Adrenal gland (tissue), 9 donors: ENCODE measurements at regions not wholly inside any gene's neighbourhood (a gene's known extent, or its start where the extent isn't known, plus 50 kb on each side); places are given as distances from the start of the nearest gene placed in this dataset.

Experiments
- DNase-seq, 7 donors: peaks; one replicate each; pipeline ENCODE4 v3.0.0-alpha.2; 2019 to 2020
- H3K27ac ChIP-seq, 5 donors: fragments of 200-600 bp; sonication (generic) in 4 of 5; 1 replicate in 3 of 5; 2 replicates in 2 of 5; pipeline versions ENCODE4 v1.5.1 to v1.8.0; 2016 to 2020; ENCODE audit warnings: mild to moderate bottlenecking in 1 of 5
- H3K27me3 ChIP-seq: fragments of 200-600 bp; 2 replicates; pipeline ENCODE4 v1.8.0; 2021
- H3K36me3 ChIP-seq, 2 donors: fragments of 200-600 bp; replicated peaks in 1 of 2; 1 replicate in 1 of 2; 2 replicates in 1 of 2; pipeline versions ENCODE4 v1.5.1 to v1.8.0; 2018 to 2022
- H3K4me1 ChIP-seq, 2 donors: fragments of 200-600 bp; replicated peaks in 1 of 2; 1 replicate in 1 of 2; 2 replicates in 1 of 2; pipeline versions ENCODE4 v1.5.1 to v1.8.0; 2018 to 2021
- H3K4me3 ChIP-seq, 4 donors: fragments of 200-600 bp; sonication (generic) in 3 of 4; one replicate each; pipeline ENCODE4 v1.5.1; 2016 to 2018
- H3K9me3 ChIP-seq, 3 donors: fragments of 200-600 bp; sonication (generic) in 1 of 3; replicated peaks in 1 of 3; 1 replicate in 2 of 3; 2 replicates in 1 of 3; pipeline versions ENCODE4 v1.5.1 to v1.8.0; 2016 to 2021
- CTCF ChIP-seq, 6 experiments: fragments of 450-650 bp in 4 of 6; fragments of 200-600 bp in 2 of 6; sonication (generic) in 1 of 6; IDR thresholded peaks; 1 replicate in 5 of 6; 2 replicates in 1 of 6; pipeline versions ENCODE4 v1.5.1 to v1.8.0; 2016 to 2021; ENCODE audit warnings: antibody characterized with exemption in 6 of 6, mild to moderate bottlenecking in 2 of 6, moderate library complexity in 1 of 6
- POLR2A ChIP-seq, 2 donors: fragments of 450-650 bp; IDR thresholded peaks; one replicate each; pipeline ENCODE4 v1.6.1; 2017; ENCODE audit warnings: antibody characterized with exemption in 2 of 2, mild to moderate bottlenecking in 2 of 2, moderate library complexity in 1 of 2
- WGBS, 4 donors: extraction: QIAGEN DNeasy Blood & Tissue Kit in 2 of 4; methylation state at CpG; one replicate each; pipeline versions ENCODE4 v1.1.5 to v1.1.7; 2013 to 2017; 5-methylcytosine and 5-hydroxymethylcytosine counted together
- intact Hi-C, 2 donors: fragments of 100-400 bp; cut with DNase I; formaldehyde crosslinking; loops; one replicate each; pipeline versions ENCODE4 v1.14.1 to v1.15.0; 2022 to 2023
- donor health status: healthy with polysubstance abuse.
- donor health status: Bipolar disorder and iron deficiency.
- donor health status: DM: yes; HTN: yes; CAD: no.
- donor health status: DM: no; HTN: no; CAD: no.
- donor health status: DM: no; HTN: no; CAD: no.

GRCh38 chr2:34030273-34030672, 431.2 kb upstream of the FAM98A start:
- H3K27ac ChIP-seq = no peak overlapping the region
- 72 to 90% (median 87%) methylated on average over 1 of the region's 1 CpG for WGBS, 4 donors
- H3K27me3 ChIP-seq = no peaks in the 10 kb centered on the region
- no peaks in the 10 kb centered on the region for H3K36me3 ChIP-seq
- no peaks in the 10 kb centered on the region for H3K9me3 ChIP-seq
- no peak for TF ChIP-seq CTCF (IDR thresholded peaks at IDR 0.05)
- H3K4me3 ChIP-seq = no peak overlapping the region
- H3K4me1 ChIP-seq = no peaks in the 10 kb centered on the region
- intact Hi-C loops = no loop called here
- no peak for DNase-seq

GRCh38 chr2:34029073-34029472, 430.0 kb upstream of the FAM98A start:
- no peak overlapping the region for H3K27ac ChIP-seq
- 59 to 96% (median 91%) methylated on average over 3 of the region's 3 CpGs for WGBS, 4 donors
- H3K36me3 ChIP-seq = no peaks in the 10 kb centered on the region
- no peaks in the 10 kb centered on the region for H3K4me1 ChIP-seq
- H3K27me3 ChIP-seq = no peaks in the 10 kb centered on the region
- H3K4me3 ChIP-seq = no peak overlapping the region
- TF ChIP-seq POLR2A (IDR thresholded peaks at IDR 0.05) = no peak
- no peak for TF ChIP-seq CTCF (IDR thresholded peaks at IDR 0.05)
- DNase-seq = no peak
- intact Hi-C loops = no loop called here
- no peaks in the 10 kb centered on the region for H3K9me3 ChIP-seq

- Histone ChIP-seq H3K27me3 (no peaks in the 10 kb centered on the region), H3K27ac (no peak overlapping the region), H3K9me3 (no peaks in the 10 kb centered on the region), H3K4me1 (no peaks in the 10 kb centered on the region), H3K36me3 (no peaks in the 10 kb centered on the region), H3K4me3 (no peak overlapping the region)
- WGBS, 4 donors = 73 to 93% (median 80%) methylated on average over 1 of the region's 1 CpG
- no peak for DNase-seq
- TF ChIP-seq CTCF (IDR thresholded peaks at IDR 0.05) (no peak), POLR2A (IDR thresholded peaks at IDR 0.05) (no peak)
- intact Hi-C loops = no loop called here
Measured at GRCh38 chr2:34025196-34025595, 426.1 kb upstream of the FAM98A start.

- no peaks in the 10 kb centered on the region for H3K27me3 ChIP-seq
- no peak overlapping the region for H3K4me3 ChIP-seq
- peak; percentile 4 to 44 (median 25) for TF ChIP-seq CTCF (IDR thresholded peaks at IDR 0.05)
- no peak for TF ChIP-seq POLR2A (IDR thresholded peaks at IDR 0.05)
- no peaks in the 10 kb centered on the region for H3K4me1 ChIP-seq
- no peak overlapping the region for H3K27ac ChIP-seq
- H3K36me3 ChIP-seq = no peaks in the 10 kb centered on the region
- intact Hi-C loops = no loop called here
- peak; percentile 16 to 66 (median 40) for DNase-seq
- 6 to 11% (median 7%) methylated on average over 6 of the region's 6 CpGs for WGBS, 4 donors
- no peaks in the 10 kb centered on the region for H3K9me3 ChIP-seq
Measured at GRCh38 chr2:34012715-34013302, 413.7 kb upstream of the FAM98A start.
